IPS-20b (cell line): ENCODE measurements at regions not wholly inside any gene's neighbourhood (a gene's known extent, or its start where the extent isn't known, plus 50 kb on each side); places are given as distances from the start of the nearest gene placed in this dataset.

Experiments used
- H3K27ac ChIP-seq: one replicate; pipeline ENCODE4 v1.5.1; 2013; ENCODE audit warnings: low read length
- H3K27me3 ChIP-seq: 2 replicates; pipeline ENCODE4 v1.6.1; 2013; ENCODE audit warnings: mild to moderate bottlenecking, low read length, inconsistent platforms; ENCODE audit not compliant: insufficient read depth
- H3K36me3 ChIP-seq: 2 replicates; pipeline ENCODE4 v1.6.1; 2013; ENCODE audit warnings: low read depth, mild to moderate bottlenecking, inconsistent platforms, low read length, moderate library complexity; ENCODE audit not compliant: insufficient read depth
- H3K4me1 ChIP-seq: 2 replicates; pipeline ENCODE4 v1.6.1; 2013; ENCODE audit warnings: mild to moderate bottlenecking, control low read depth, inconsistent platforms, low read length, moderate library complexity; ENCODE audit not compliant: insufficient read depth
- H3K4me3 ChIP-seq: 2 replicates; pipeline ENCODE4 v1.5.1; 2013; ENCODE audit warnings: mild to moderate bottlenecking, low read length, inconsistent platforms
- H3K9ac ChIP-seq: 2 replicates; pipeline ENCODE4 v1.6.1; 2013; ENCODE audit warnings: low read depth, mild to moderate bottlenecking, inconsistent platforms, low read length, moderate library complexity
- H3K9me3 ChIP-seq: 2 replicates; pipeline ENCODE4 v1.6.1; 2013; ENCODE audit warnings: mild to moderate bottlenecking, low read depth, low read length, inconsistent platforms; ENCODE audit not compliant: insufficient read depth

DNA sequence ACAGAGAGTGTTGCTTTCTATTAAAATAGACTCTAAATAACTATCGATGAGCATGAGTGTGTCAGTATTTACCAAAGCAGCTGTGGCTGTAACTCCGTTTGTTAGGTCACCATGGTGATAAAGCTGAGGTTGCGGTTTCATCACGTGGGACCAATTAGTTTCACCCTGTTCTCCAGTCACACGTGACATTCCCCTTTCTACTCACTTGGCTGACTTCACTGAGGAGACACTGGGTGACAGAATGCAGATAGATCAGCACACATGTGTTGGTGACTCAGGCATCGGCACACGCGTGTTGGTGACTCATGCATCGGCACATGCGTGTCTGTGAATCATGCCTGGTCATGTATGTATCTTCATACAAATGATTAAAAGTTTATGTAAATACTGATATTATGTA, 285.4 kb downstream of the THBS2 start:
- Histone ChIP-seq H3K4me3 (no peak overlapping the region), H3K9me3 (peaks cover 5% of the 10 kb centered on the region; the same call in 1 of the 2 replicates), H3K4me1 (no peaks in the 10 kb centered on the region), H3K36me3 (no peaks in the 10 kb centered on the region), H3K27me3 (no peaks in the 10 kb centered on the region), H3K9ac (no peak overlapping the region), H3K27ac (no peak overlapping the region)

DNA sequence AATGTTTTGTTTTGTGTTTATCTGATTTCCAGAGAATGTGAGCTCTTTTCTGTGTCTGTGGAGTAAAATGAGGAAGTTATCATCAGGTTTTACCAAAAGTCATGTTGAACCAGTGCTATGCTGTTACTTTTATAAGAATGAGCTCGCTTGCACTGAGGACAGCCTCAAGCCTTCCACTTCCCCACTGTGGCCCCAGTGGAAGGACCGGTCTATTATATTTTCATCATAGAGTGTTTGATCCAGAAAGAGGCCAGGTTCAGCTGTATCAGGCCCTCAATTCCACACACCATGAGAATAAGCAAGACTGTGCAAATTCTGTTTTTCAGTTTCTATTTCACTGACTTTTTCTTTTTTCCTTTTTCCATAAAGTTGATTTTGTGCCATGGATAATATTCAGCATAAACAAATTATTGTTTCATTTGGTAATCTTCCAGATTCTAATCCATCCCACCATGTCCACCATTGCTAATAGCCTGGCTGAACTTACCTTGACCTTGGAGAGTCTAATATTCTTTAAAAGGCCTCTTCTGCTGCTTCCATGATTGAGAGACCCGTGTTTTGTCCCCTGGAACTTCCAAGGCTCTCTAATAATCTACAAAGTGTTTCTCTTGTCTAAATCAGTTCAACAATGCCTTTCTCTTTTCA, 286.2 kb downstream of the THBS2 start:
- Histone ChIP-seq H3K9ac (no peak overlapping the region), H3K27ac (no peak overlapping the region), H3K27me3 (no peaks in the 10 kb centered on the region), H3K9me3 (peaks cover 5% of the 10 kb centered on the region; the same call in 1 of the 2 replicates), H3K36me3 (no peaks in the 10 kb centered on the region), H3K4me3 (no peak overlapping the region), H3K4me1 (no peaks in the 10 kb centered on the region)

DNA sequence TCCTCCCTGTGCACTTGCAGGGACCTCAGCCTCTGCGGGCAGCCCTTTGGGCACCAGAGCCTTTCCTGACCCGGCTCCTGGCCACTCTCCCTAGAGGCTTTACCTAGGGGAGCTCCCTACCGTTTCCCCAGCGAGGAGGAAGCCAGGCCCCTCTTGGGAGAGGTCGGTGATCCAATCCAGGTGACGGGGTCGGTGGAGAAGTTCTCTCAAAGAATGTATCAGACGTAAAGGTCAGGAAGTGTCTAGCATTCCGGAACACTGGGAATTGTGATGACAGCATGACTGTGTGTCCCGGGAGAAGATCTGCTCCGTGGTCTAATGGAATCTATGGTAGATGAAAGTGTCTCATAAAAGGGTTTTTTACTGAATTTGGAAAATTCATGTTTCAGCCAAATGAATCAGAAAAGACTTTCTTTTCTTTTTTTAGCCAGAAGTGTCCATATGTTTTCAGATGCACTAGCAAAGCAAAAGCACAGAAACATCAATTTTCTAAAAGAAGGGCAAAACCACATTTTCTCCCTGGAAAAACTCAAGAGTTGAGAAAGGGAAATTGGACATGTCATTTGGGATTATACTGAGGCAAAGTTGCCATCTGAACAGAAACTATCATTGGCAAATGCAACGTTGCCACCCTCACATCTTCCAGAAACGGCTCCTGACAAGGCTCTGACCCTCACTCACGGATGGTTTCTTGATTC, 289.4 kb downstream of the THBS2 start:
- Histone ChIP-seq H3K36me3 (no peaks in the 10 kb centered on the region), H3K9me3 (peaks cover 5% of the 10 kb centered on the region; the same call in 1 of the 2 replicates), H3K4me1 (no peaks in the 10 kb centered on the region), H3K27ac (no peak overlapping the region), H3K9ac (no peak overlapping the region), H3K27me3 (no peaks in the 10 kb centered on the region), H3K4me3 (no peak overlapping the region)

DNA sequence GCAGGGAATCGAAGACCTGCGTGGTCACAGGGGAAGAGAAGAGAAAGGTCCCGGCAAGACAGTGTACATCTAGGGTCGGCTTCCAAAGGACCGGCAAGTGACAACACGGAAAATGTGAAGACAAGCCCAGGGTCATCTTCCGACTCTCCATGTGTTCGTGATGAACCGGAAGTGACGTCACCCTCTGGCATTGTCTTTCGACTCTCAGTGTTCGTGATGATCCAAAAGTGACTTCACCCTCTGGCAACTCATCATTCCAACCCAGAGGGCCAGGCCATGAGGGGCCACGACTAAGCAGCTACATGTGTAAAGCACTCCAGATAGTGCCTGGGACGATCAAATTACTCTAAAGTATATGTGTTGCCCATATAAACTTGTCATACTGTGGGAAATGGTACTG, 290.8 kb downstream of the THBS2 start:
- no peak overlapping the region for H3K4me3 ChIP-seq
- no peaks in the 10 kb centered on the region for H3K27me3 ChIP-seq
- H3K9ac ChIP-seq = no peak overlapping the region
- no peak overlapping the region for H3K27ac ChIP-seq
- H3K36me3 ChIP-seq = no peaks in the 10 kb centered on the region
- H3K9me3 ChIP-seq = peaks cover 5% of the 10 kb centered on the region; the same call in 1 of the 2 replicates
- no peaks in the 10 kb centered on the region for H3K4me1 ChIP-seq

DNA sequence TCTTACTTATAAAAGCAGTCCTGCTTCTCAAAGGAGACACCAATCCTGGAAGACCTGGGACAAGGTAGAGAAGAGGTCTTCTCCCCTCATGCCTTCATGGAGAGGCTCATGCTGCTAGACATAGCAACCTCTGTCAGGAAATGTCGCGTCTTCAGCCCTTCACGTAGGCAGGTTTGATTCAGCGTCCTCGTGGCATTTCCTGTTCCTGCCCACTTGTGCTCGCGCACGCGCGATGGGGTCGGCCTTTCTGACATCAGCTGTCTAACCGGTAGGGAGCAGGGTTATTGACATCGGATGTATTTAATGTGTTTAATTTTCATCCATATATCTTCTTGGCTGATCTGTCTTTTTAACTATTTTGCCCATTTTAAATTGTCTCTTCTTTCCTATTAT, 292.4 kb downstream of the THBS2 start:
- Histone ChIP-seq H3K9ac (no peak overlapping the region), H3K27me3 (no peaks in the 10 kb centered on the region), H3K4me3 (no peak overlapping the region), H3K36me3 (no peaks in the 10 kb centered on the region), H3K4me1 (no peaks in the 10 kb centered on the region), H3K9me3 (peaks cover 5% of the 10 kb centered on the region; the same call in 1 of the 2 replicates), H3K27ac (no peak overlapping the region)

DNA sequence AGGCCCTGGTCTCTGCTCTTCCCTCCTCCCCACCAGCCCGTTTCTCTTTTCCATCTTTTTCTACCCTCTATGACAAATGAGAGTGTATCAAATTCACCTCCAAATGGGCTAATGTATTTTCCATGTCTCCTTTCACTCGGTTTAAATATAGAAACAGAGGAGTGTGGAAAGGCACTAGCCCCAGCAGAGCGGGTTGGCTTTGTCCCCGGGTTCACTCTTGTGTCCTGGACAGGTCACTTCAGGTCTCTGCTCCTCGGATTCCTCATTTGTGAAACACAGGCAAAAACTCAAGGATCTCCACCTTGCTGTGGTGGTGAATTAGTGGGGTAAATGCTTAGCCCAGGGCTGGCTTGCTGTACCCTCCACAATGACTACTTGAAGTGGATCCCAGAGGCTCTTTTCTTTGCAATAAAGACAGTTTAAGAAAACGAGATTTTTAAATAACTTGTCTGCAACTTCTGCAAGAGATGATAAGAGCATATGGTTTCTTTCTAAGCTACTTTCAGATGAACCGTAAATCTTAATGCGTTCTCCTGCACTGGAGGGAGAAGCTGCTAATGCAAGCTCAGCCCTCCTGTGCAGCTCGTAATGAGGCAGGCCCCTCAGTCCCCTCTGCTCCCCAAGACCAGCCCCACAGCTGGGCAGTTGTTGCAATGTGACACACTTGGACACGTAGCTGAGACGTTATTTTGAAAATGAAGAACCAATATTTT, 292.9 kb downstream of the THBS2 start:
- H3K4me3 ChIP-seq = no peak overlapping the region
- peaks cover 5% of the 10 kb centered on the region; the same call in 1 of the 2 replicates for H3K9me3 ChIP-seq
- no peaks in the 10 kb centered on the region for H3K27me3 ChIP-seq
- no peaks in the 10 kb centered on the region for H3K4me1 ChIP-seq
- H3K27ac ChIP-seq = no peak overlapping the region
- H3K36me3 ChIP-seq = no peaks in the 10 kb centered on the region
- H3K9ac ChIP-seq = no peak overlapping the region

DNA sequence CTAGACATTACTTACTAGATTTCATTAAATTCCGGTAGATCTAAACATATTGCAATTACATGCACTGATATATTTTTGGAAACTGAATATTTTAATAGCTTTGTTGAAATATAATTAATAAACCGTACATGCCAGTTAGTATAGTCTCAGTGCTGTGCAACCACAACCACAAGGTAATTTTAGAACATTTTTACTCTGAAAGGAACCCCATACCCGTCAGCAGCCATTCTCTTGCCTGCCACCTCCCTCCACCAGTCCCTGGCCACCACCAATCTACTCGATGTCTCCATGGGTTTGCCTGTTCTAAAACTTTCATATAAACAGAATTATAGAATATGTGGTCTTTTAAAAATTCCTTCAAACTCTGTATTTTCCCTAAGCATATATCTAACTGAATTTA, 293.9 kb downstream of the THBS2 start:
- H3K4me1 ChIP-seq = no peaks in the 10 kb centered on the region
- H3K9me3 ChIP-seq = no peaks in the 10 kb centered on the region
- H3K27me3 ChIP-seq = no peaks in the 10 kb centered on the region
- H3K36me3 ChIP-seq = no peaks in the 10 kb centered on the region
- no peak overlapping the region for H3K27ac ChIP-seq
- no peak overlapping the region for H3K9ac ChIP-seq
- no peak overlapping the region for H3K4me3 ChIP-seq

DNA sequence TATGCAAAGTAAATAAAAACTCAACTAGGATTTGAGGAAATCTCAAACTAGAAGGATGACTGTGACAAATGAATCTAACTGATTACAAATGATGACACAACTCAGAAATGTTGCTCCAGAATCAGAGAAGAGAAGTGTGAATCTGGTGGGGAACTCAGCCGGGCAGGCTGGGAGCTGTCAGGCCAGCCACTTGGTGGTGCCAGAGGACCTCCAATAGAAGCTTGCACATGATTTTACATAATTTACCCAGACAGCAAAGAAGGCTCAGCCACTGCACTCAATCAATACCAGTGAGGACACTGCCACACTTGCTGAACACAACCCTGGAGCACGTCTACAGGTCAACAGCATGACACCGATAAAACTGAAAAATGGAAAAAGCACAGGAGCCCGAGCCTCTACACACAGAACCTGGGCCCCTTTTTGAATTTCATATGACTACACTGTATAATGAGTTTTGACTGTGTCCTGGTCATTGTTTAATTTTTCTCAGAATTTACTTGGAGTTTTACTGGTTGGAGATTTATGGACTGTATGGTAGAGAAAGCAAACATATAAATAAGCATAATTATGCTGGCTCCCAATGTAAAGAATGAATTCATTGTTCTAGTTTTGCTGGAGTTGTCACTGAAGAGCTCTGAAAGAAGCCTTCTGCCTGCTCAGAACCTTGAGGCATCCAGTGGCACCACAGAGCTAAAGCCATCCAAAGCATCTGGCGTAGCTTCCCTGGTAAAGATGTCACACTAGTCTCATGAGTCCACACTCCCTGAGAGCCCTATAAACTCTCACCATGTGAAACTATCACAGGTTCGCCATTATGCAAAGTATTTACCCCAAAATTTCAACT, 296.5 kb downstream of the THBS2 start:
- Histone ChIP-seq H3K4me1 (no peaks in the 10 kb centered on the region), H3K36me3 (no peaks in the 10 kb centered on the region), H3K4me3 (no peak overlapping the region), H3K27ac (no peak overlapping the region), H3K9ac (no peak overlapping the region), H3K9me3 (no peaks in the 10 kb centered on the region), H3K27me3 (no peaks in the 10 kb centered on the region)

DNA sequence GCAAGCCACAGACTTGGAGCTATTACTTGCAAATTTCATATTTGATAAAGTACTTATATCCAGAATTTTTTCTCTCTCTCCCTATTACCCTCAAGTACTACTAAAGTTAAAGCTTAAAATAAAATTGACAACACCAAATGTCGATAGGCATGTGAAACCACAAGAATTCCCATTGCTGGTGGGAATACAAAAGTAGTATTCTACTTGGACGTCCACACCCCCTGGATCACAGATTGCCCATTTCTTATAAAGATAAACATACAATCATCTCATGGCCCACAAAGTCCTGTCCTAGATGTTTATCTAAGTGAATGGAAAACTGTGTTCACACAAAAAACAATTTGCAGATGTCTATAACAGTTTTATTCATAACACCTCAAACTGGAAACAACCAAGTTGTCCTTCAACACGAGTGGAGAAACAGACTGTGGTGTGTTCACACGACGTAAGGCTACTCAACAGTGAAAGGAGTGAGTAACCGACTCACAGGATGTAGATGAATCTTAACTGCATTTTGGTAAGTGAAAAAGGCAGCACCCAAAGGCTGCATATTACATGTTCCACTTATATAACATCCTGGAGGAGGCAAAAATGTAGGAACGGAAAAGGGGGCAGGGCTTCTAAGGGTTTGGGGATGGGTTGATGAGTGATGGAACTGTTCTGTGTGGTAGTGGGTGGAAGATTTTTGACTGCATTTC, 297.4 kb downstream of the THBS2 start:
- Histone ChIP-seq H3K9me3 (no peaks in the 10 kb centered on the region), H3K4me1 (no peaks in the 10 kb centered on the region), H3K4me3 (no peak overlapping the region), H3K36me3 (no peaks in the 10 kb centered on the region), H3K9ac (no peak overlapping the region), H3K27ac (no peak overlapping the region), H3K27me3 (no peaks in the 10 kb centered on the region)

DNA sequence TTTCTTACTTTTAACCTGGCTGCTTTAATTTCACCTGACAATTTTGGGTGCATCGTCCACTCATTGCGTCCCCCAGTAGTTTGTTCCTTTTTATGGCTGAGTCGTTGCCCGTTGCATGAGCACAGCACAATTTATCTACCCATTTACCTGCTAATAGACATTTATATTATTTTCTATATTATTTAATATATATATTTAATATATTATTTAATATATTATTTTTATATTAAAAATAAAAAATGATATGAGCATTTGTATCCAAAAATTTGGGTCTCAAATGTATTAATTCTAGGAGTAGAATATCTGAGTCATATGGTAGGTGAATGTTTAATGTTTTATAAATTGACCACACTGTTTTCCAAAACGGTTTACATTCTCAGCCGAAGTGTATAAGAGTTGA, 300.2 kb downstream of the THBS2 start:
- Histone ChIP-seq H3K36me3 (no peaks in the 10 kb centered on the region), H3K9ac (no peak overlapping the region), H3K27me3 (no peaks in the 10 kb centered on the region)

DNA sequence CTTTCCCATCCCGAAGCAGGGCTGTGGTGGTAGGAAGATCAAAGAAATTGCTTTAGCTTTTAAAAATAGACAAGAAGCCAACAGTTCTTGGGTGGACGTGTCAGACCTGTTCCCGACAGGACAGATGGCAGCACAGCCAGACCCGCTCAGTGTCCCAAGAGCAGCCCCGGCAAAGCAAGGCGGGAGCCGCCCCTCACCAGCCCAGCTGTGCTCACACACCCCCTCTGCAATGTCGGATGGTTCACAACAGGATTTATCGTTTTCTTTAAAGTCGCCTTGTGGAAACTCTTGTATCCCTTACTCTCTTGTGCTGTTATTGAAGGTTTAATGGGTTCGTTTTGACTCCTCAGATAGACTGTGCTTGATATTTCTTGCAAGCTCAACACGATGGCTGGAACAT, 302.4 kb downstream of the THBS2 start:
- Histone ChIP-seq H3K4me3 (no peak overlapping the region), H3K9me3 (0 out of 2 replicates have a peak, but pooled peaks cover 5% of the 10 kb centered on the region), H3K4me1 (no peaks in the 10 kb centered on the region), H3K27me3 (no peaks in the 10 kb centered on the region), H3K36me3 (no peaks in the 10 kb centered on the region), H3K9ac (no peak overlapping the region), H3K27ac (no peak overlapping the region)

More for the DNA sequence above, 300.2 kb downstream of the THBS2 start:
- Histone ChIP-seq H3K4me1 (no peaks in the 10 kb centered on the region), H3K4me3 (no peak overlapping the region), H3K27ac (no peak overlapping the region), H3K9me3 (0 out of 2 replicates have a peak, but pooled peaks cover 5% of the 10 kb centered on the region)
